ENCODE measurements at regions not wholly inside any gene's neighbourhood (a gene's known extent, or its start where the extent isn't known, plus 50 kb on each side); places are given as distances from the start of the nearest gene placed in this dataset.

DNA sequence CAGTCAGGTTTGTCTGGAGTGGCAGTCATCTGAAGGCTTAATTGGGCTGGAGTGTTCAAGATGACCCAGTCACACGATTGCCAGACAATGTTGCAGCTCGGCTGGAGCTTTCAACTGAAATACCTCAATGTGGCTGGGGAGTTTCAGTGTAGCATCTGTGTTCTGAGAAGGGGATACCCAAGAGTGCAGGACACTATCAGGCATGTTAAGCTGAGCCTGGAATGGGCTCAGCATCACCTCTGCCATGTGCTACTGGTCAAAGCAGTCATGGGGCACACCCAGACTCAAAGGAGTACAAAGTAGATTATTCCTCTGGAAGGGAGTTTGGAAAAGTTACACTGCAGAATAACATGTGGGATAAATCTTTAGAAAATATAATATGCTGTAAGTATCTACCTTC, 363.9 kb downstream of the KIF16B start:
- DNase-seq (ENCODE audit: insufficient read length, low spot score): no peak
- TF ChIP-seq, protein P1, sequence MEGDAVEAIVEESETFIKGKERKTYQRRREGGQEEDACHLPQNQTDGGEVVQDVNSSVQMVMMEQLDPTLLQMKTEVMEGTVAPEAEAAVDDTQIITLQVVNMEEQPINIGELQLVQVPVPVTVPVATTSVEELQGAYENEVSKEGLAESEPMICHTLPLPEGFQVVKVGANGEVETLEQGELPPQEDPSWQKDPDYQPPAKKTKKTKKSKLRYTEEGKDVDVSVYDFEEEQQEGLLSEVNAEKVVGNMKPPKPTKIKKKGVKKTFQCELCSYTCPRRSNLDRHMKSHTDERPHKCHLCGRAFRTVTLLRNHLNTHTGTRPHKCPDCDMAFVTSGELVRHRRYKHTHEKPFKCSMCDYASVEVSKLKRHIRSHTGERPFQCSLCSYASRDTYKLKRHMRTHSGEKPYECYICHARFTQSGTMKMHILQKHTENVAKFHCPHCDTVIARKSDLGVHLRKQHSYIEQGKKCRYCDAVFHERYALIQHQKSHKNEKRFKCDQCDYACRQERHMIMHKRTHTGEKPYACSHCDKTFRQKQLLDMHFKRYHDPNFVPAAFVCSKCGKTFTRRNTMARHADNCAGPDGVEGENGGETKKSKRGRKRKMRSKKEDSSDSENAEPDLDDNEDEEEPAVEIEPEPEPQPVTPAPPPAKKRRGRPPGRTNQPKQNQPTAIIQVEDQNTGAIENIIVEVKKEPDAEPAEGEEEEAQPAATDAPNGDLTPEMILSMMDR (IDR thresholded peaks at IDR 0.05; ENCODE audit: insufficient read depth, missing control alignments): no peak
- FAIRE-seq: no peak

DNA sequence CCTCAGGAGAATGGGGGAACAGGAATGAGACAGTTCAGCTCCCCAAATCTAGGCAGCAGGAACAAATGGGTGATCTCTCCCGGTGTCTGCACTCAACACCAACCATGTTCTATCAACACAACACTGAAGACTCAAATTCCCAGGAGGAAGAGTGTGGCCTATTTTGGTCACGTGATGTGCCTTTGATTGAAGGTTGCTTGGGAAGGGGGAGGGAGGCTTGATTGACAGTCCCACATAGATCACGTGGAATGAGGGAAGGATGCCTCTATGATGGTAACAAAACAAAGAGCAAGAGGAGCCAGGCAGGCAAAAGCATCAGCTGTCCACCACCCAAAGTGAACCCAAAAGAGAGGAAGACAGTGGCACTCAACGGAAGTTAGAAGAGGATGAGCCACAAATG, 364.8 kb downstream of the KIF16B start:
- FAIRE-seq: no peak
- no peak for DNase-seq (ENCODE audit: insufficient read length, low spot score)
- TF ChIP-seq, protein P1 (IDR thresholded peaks at IDR 0.05; ENCODE audit: insufficient read depth, missing control alignments): no peak

DNA sequence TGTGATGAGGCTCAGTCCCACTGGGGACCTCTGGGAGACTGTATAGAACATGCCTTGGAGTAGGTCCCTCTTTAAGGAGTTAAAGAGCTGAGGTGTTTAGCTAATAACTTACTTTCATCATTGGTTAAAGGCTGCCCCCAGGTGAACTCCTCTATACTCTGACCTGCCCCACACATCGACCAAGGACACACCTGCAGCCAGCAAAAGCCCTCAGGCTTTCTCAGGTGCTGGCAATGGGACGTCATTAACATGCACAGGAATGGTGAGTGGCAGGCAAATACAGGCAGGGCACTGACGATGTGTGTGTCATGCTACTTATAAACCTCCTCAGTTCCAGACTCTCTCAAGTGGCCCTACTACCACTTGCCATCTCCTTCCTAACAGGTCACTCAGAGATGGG, 366.4 kb downstream of the KIF16B start:
- DNase-seq (ENCODE audit: insufficient read length, low spot score) (no peak), FAIRE-seq (no peak)
- TF ChIP-seq, protein P1 (IDR thresholded peaks at IDR 0.05; ENCODE audit: insufficient read depth, missing control alignments): no peak

DNA sequence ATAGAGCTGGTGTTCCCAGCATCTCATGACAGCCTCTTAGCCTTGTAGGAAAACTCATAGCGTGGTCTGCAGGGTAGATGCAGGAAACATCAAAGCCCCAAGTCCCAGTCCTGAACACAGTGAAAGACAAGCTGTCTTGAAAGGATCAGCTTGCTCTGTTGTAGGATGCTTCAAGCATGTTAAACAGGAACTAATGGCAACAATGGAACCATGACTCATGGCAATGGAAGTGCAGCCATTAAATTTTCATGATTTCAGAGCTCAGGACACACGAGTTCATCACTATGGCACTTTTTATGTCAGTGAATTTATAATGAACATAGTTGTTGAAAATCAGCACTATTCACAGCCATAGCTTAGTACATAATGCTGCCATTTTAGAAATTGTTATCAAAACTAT, 367.7 kb downstream of the KIF16B start:
- FAIRE-seq (no peak), DNase-seq (ENCODE audit: insufficient read length, low spot score) (no peak)
- TF ChIP-seq, protein P1 (IDR thresholded peaks at IDR 0.05; ENCODE audit: insufficient read depth, missing control alignments): no peak

DNA sequence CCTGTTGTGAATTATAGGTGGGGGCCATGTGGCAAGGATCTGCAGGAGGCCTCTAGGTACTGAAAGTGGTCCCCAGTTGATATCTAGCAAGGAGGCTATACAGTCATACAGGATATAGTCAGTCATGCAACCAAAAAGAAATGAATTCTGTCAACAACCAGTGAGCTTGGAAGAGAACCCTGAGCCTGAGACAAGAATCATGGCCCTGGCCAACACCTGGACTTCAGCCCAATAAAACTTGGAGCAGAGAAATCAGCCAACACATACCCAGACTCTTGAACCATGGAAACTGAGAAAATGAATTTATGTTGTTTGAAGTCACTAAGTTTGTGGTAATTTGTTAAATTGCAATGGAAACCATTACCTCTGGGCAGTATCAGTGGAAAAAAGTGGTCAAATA, 370.2 kb downstream of the KIF16B start:
- FAIRE-seq: no peak
- DNase-seq (ENCODE audit: insufficient read length, low spot score): no peak
- TF ChIP-seq, protein P1 (IDR thresholded peaks at IDR 0.05; ENCODE audit: insufficient read depth, missing control alignments): no peak

DNA sequence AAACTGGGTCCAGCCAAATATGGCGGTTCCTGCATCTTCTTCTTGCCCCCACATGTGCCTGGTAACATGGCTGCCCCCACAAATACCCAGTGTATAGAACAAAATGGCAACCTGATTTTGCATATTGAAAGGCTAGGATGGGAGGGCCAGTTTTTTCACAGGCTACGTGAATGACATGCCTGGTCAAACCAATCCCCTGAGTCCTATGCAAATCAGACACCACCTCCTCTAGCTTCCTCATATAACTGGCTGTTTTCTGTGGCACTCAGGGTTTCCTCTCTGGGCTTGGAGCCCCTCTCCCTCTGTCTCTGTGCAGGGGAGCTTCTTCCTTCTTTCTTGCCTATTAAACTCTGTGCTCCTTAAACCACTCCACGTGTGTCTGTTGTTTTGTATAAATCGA, 372.1 kb downstream of the KIF16B start:
- no peak for FAIRE-seq
- DNase-seq (ENCODE audit: insufficient read length, low spot score): no peak
- TF ChIP-seq, protein P1 (IDR thresholded peaks at IDR 0.05; ENCODE audit: insufficient read depth, missing control alignments): no peak

DNA sequence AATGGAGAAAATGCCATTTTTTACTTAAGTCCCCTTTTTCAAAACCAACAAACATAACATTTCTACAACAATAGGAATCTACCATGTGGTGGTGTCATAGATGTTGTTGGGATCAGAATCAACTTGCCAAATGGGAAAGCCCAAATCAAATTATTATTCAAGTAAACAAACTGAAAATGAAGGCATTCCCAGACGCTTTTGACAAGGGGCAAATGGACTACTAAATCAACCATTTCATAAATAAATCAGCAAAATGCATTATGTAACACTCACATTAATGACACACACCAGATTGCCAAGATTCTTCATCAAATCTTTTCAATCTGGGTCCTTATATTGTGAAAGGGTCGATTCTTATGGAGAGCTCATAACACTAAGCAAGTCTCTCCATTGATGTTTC, 375.6 kb downstream of the KIF16B start:
- FAIRE-seq (no peak), DNase-seq (ENCODE audit: insufficient read length, low spot score) (no peak)
- TF ChIP-seq, protein P1 (IDR thresholded peaks at IDR 0.05; ENCODE audit: insufficient read depth, missing control alignments): no peak

All from D721Med (cell line).